ENCODE measurements at regions not wholly inside any gene's neighbourhood (a gene's known extent, or its start where the extent isn't known, plus 50 kb on each side); places are given as distances from the start of the nearest gene placed in this dataset.

DNA sequence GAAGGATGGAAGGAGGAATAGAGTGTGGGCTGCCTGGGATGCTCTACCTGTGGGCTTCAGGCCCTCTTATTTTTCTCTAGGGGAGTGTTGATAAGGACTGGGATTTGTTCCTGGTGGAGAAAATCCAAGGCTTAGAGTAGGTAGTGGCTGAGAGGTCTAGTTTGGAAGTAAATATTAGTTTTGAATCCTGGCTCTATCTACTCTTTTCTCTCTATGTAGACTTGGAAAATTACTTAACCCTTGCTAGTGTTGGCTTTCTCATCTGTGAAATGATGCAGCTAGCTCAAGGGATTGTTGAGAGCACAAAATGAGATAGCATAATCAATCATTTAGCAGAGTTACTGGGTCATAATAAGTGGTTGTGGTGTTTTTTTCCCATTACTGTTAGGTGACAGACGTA lies 102.7 kb upstream of the MLIP start:
- no peaks in the 10 kb centered on the region for H3K36me3 ChIP-seq
- in situ Hi-C loops (cut with MboI; ENCODE audit: low pct_ligation_motif_present in 1 of 4, low pct_unique_long_range_greater_than_20kb in 1 of 4, low sequenced_read_pairs in 3 of 4) = no loop called here
- no peaks in the 10 kb centered on the region for H3K4me1 ChIP-seq
- no peaks in the 10 kb centered on the region for H3K9me3 ChIP-seq
- no peak for DNase-seq
- 83 to 91% methylated on average over 1 of the region's 1 CpG for WGBS, 2 donors (ENCODE audit: low coverage in 1 of 2)
- intact Hi-C loops (cut with DNase I; ENCODE audit: low total_unique reads) = no loop called here
- no peak overlapping the region for H3K27ac ChIP-seq
- H3K27me3 ChIP-seq = no peaks in the 10 kb centered on the region
- TF ChIP-seq, protein P1, sequence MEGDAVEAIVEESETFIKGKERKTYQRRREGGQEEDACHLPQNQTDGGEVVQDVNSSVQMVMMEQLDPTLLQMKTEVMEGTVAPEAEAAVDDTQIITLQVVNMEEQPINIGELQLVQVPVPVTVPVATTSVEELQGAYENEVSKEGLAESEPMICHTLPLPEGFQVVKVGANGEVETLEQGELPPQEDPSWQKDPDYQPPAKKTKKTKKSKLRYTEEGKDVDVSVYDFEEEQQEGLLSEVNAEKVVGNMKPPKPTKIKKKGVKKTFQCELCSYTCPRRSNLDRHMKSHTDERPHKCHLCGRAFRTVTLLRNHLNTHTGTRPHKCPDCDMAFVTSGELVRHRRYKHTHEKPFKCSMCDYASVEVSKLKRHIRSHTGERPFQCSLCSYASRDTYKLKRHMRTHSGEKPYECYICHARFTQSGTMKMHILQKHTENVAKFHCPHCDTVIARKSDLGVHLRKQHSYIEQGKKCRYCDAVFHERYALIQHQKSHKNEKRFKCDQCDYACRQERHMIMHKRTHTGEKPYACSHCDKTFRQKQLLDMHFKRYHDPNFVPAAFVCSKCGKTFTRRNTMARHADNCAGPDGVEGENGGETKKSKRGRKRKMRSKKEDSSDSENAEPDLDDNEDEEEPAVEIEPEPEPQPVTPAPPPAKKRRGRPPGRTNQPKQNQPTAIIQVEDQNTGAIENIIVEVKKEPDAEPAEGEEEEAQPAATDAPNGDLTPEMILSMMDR (IDR thresholded peaks at IDR 0.05) = no peak
- no peak for TF ChIP-seq POLR2A (IDR thresholded peaks at IDR 0.05)
- TF ChIP-seq EP300 (IDR thresholded peaks at IDR 0.05; ENCODE audit: low read depth) = no peak
- no peak for TF ChIP-seq POLR2AphosphoS5 (IDR thresholded peaks at IDR 0.05)
- H3K4me3 ChIP-seq = no peak overlapping the region

DNA sequence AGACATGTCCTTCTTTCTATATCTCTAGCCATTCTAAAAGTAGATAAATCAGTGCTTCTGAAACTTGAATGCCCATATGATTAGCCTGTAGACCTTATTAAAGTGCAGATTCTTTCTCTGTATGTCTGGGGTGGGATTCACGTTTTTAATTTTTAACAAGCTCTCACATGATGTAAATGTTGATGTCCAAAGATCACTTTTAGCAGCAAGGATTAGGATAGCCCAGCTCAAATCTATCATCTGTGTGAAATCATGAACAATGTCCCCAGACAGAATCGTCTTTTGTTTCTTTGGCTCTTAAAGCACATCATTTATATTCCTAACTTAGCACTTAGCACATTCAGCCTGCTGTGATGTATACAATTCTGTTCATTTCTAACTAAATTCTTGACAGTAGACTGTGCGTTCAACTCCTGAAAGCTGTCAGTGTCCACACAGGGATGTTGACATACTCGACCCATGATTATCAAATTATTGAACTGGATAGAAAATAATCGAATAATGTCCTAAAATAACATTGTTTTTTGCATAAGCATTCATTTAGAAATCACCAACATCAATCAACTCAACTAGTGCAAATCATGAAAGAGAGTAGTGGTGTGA lies 102.1 kb upstream of the MLIP start:
- DNase-seq = no peak
- Histone ChIP-seq H3K9me3 (no peaks in the 10 kb centered on the region), H3K4me1 (no peaks in the 10 kb centered on the region), H3K4me3 (no peak overlapping the region), H3K27ac (no peak overlapping the region), H3K36me3 (no peaks in the 10 kb centered on the region), H3K27me3 (no peaks in the 10 kb centered on the region)
- in situ Hi-C loops (cut with MboI; ENCODE audit: low pct_ligation_motif_present in 1 of 4, low pct_unique_long_range_greater_than_20kb in 1 of 4, low sequenced_read_pairs in 3 of 4) = no loop called here
- TF ChIP-seq POLR2AphosphoS5 (IDR thresholded peaks at IDR 0.05) (no peak), EP300 (IDR thresholded peaks at IDR 0.05; ENCODE audit: low read depth) (no peak), POLR2A (IDR thresholded peaks at IDR 0.05) (no peak)
- TF ChIP-seq, protein P1 (IDR thresholded peaks at IDR 0.05) = no peak
- intact Hi-C loops (cut with DNase I; ENCODE audit: low total_unique reads) = no loop called here
- 79% methylated on average over 5 of the region's 5 CpGs for WGBS, 2 donors (ENCODE audit: low coverage in 1 of 2)

DNA sequence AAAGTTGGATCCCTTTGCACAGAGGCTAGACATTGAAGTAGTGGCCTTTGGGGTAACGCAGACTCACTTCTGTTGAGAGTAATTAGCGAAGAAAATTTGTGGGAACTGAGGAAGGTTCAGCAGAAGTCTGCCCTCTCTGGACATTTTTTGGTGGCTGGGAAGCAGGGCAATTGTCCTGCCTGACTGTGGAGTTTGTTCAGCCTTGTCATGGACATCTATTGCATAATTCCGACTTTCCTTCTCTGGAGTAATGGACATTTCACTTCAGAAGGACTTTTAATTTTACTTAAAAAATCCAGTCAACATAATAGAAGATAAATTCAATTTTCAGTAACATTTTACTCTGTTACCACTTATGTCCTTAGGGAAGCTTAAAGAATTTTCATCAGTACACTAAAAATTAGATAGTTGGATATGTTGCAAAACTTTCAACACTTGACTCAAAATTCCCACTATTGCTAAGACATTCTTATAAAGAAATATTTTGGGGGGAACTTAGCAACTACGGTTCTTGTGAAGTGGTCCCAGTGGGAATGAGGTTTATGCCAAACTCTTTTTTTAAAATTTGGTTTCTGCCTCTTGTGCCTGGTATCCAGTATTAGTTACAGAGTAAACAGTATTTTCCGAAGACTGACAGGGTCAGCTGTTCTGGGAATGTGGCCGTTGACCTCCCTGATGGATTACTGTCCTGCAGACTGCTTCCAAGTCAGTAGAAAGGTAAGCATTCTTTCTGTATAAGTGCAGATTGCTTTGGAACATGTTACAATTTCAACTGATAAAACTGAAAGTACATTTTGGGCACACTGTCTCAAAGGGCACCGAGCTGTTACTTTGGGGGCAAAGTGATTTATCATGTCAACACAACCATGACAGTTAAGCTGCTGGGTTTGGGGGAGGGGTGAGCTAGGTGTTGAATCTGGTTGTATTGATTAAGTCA lies 100.6 kb upstream of the MLIP start:
- Histone ChIP-seq H3K4me3 (no peak overlapping the region), H3K4me1 (no peaks in the 10 kb centered on the region), H3K9me3 (no peaks in the 10 kb centered on the region), H3K27ac (no peak overlapping the region), H3K27me3 (no peaks in the 10 kb centered on the region), H3K36me3 (no peaks in the 10 kb centered on the region)
- in situ Hi-C loops (cut with MboI; ENCODE audit: low pct_ligation_motif_present in 1 of 4, low pct_unique_long_range_greater_than_20kb in 1 of 4, low sequenced_read_pairs in 3 of 4) = no loop called here
- DNase-seq = no peak
- 51 to 66% methylated on average over 5 to 7 of the region's 7 CpGs for WGBS, 2 donors (ENCODE audit: low coverage in 1 of 2)
- no peak for TF ChIP-seq POLR2A (IDR thresholded peaks at IDR 0.05)
- no peak for TF ChIP-seq EP300 (IDR thresholded peaks at IDR 0.05; ENCODE audit: low read depth)
- TF ChIP-seq, protein P1 (IDR thresholded peaks at IDR 0.05) = no peak
- intact Hi-C loops (cut with DNase I; ENCODE audit: low total_unique reads) = no loop called here

DNA sequence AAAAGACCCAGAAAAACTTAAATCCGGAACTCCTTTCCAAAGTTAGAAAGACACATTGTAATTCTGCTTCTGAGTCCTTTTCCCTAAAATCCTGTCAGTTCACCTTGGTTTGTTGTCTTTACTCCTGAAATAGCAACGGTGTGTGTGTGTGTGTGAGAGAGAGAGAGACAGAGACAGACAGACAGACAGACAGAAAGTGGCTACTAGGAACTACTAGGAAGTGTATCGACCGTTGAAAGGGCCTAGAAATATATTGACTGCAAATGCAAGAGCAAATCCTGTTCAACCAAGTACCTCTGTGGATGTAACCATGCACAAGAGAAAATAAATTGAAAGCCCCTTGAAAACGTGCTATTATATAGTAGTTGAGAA lies 100.0 kb upstream of the MLIP start:
- no peak overlapping the region for H3K4me3 ChIP-seq
- no peaks in the 10 kb centered on the region for H3K27me3 ChIP-seq
- TF ChIP-seq POLR2A (IDR thresholded peaks at IDR 0.05) (no peak), EP300 (IDR thresholded peaks at IDR 0.05; ENCODE audit: low read depth) (no peak), POLR2AphosphoS5 (IDR thresholded peaks at IDR 0.05) (no peak)
- TF ChIP-seq, protein P1 (IDR thresholded peaks at IDR 0.05) = no peak
- intact Hi-C loops (cut with DNase I; ENCODE audit: low total_unique reads) = no loop called here
- in situ Hi-C loops (cut with MboI; ENCODE audit: low pct_ligation_motif_present in 1 of 4, low pct_unique_long_range_greater_than_20kb in 1 of 4, low sequenced_read_pairs in 3 of 4) = no loop called here
- 56 to 57% methylated on average over 5 of the region's 5 CpGs for WGBS, 2 donors (ENCODE audit: low coverage in 1 of 2)
- no peaks in the 10 kb centered on the region for H3K9me3 ChIP-seq
- no peak for DNase-seq
- no peaks in the 10 kb centered on the region for H3K36me3 ChIP-seq
- H3K27ac ChIP-seq = no peak overlapping the region
- H3K4me1 ChIP-seq = no peaks in the 10 kb centered on the region
